PC-3 (cell line): ENCODE measurements at regions not wholly inside any gene's neighbourhood (a gene's known extent, or its start where the extent isn't known, plus 50 kb on each side); places are given as distances from the start of the nearest gene placed in this dataset.
A peak's percentile ranks its signal among the peaks of the same experiment; 100 is the strongest.

ENCODE experiments used
- ATAC-seq: fragments of 200-7000 bp; cut with Tn5 transposase; 2 replicates; pipeline ENCODE4 v1.9.1; 2020; ENCODE audit warnings: mild to moderate bottlenecking, moderate library complexity
- BruUV-seq: library from RNA; stranded (reverse); fragments of 400-500 nt; replicated peaks from 2 replicates; lab custom pipeline; 2021; lab: Mats Ljungman, UMichigan
- CTCF ChIA-PET: fragments of 300-600 bp; sonication (Branson Sonifier 250); formaldehyde crosslinking; loops from one replicate; lab custom pipeline; 2022; ENCODE audit warnings: antibody characterized with exemption; lab: Charles Lee
- POLR2A ChIA-PET: fragments of 300-600 bp; sonication (Branson Sonifier 250); formaldehyde crosslinking; loops from one replicate; lab custom pipeline; 2022; ENCODE audit warnings: antibody characterized with exemption; ENCODE audit not compliant: unreplicated experiment; lab: Charles Lee
- DNase-seq: peaks from one replicate; pipeline ENCODE4 v3.0.0-alpha.2; 2015
- H2AFZ ChIP-seq: fragments of 300-600 bp; sonication (generic); 2 replicates; pipeline ENCODE4 v1.6.0; 2016; ENCODE audit warnings: antibody characterized with exemption, low read length
- H3F3A ChIP-seq: fragments of 300-600 bp; sonication (generic); one replicate; pipeline ENCODE4 v1.6.0; 2017; ENCODE audit warnings: antibody characterized with exemption, low read length, control low read depth, mild to moderate bottlenecking; ENCODE audit not compliant: unreplicated experiment
- H3K27ac ChIP-seq: fragments of 300-600 bp; sonication (generic); 2 replicates; pipeline ENCODE4 v1.5.1; 2016; ENCODE audit warnings: mild to moderate bottlenecking, low read length
- H3K27me3 ChIP-seq: fragments of 300-600 bp; sonication (generic); 2 replicates; pipeline ENCODE4 v1.6.1; 2016; ENCODE audit warnings: low read length, mixed read lengths
- H3K36me3 ChIP-seq: fragments of 300-600 bp; sonication (generic); 2 replicates; pipeline ENCODE4 v1.6.1; 2016; ENCODE audit warnings: low read depth, mixed run types, low read length, mixed read lengths
- H3K4me1 ChIP-seq: fragments of 300-600 bp; sonication (generic); 2 replicates; pipeline ENCODE4 v1.5.1; 2016; ENCODE audit warnings: low read length; ENCODE audit not compliant: insufficient read depth
- H3K4me2 ChIP-seq: fragments of 300-600 bp; sonication (generic); 2 replicates; pipeline ENCODE4 v1.6.0; 2016; ENCODE audit warnings: low read length
- H3K4me3 ChIP-seq: fragments of 300-600 bp; sonication (generic); 2 replicates; pipeline ENCODE4 v1.5.1; 2016; ENCODE audit warnings: mild to moderate bottlenecking, low read length, mixed read lengths
- H3K79me2 ChIP-seq: fragments of 300-600 bp; sonication (generic); 2 replicates; pipeline ENCODE4 v1.6.1; 2017; ENCODE audit warnings: low read length, mixed read lengths
- H3K9ac ChIP-seq: fragments of 300-600 bp; sonication (generic); 2 replicates; pipeline ENCODE4 v1.6.0; 2016; ENCODE audit warnings: mild to moderate bottlenecking, low read length
- H3K9me2 ChIP-seq: fragments of 300-600 bp; sonication (generic); replicated peaks from 2 replicates; pipeline ENCODE4 v1.6.1; 2016; ENCODE audit warnings: mixed run types, low read length, mixed read lengths
- H3K9me3 ChIP-seq: fragments of 300-600 bp; sonication (generic); 2 replicates; pipeline ENCODE4 v1.6.1; 2016; ENCODE audit warnings: low read length, mixed read lengths
- H4K20me1 ChIP-seq: fragments of 300-600 bp; sonication (generic); 2 replicates; pipeline ENCODE4 v1.6.1; 2016; ENCODE audit warnings: low read length, mixed read lengths
- CTCF ChIP-seq: fragments of 300-600 bp; sonication (generic); conservative IDR thresholded peaks from 2 replicates; pipeline ENCODE4 v1.5.1; 2017; ENCODE audit warnings: antibody characterized with exemption, low read depth, mild to moderate bottlenecking, low read length
- EZH2 ChIP-seq: fragments of 300-600 bp; sonication (generic); IDR thresholded peaks from one replicate; pipeline ENCODE4 v1.6.1; 2017; ENCODE audit warnings: antibody characterized with exemption, mild to moderate bottlenecking, low read length; ENCODE audit not compliant: unreplicated experiment
- EZH2phosphoT487 ChIP-seq: fragments of 300-600 bp; sonication (generic); IDR thresholded peaks from 2 replicates; pipeline ENCODE4 v1.6.1; 2018; ENCODE audit warnings: mild to moderate bottlenecking, antibody characterized with exemption, low read length, borderline replicate concordance
- intact Hi-C: fragments of 100-400 bp; cut with micrococcal nuclease; formaldehyde crosslinking; loops from 2 replicates; pipeline ENCODE4 v1.9.0; 2023

- no peaks in the 10 kb centered on the region for H3K36me3 ChIP-seq
- H3K4me3 ChIP-seq: peak overlapping the region; percentile 22; the same call in 1 of the 2 replicates
- no peaks in the 10 kb centered on the region for H3K9me2 ChIP-seq
- no peak overlapping the region for H3K9ac ChIP-seq
- DNase-seq (peak; percentile 56), ATAC-seq (peak; percentile 54)
- H3K4me1 ChIP-seq: peaks cover 19% of the 10 kb centered on the region
- peak overlapping the region; percentile 9; the same call in 1 of the 2 replicates for H3K27ac ChIP-seq
- peak overlapping the region; percentile 71 for H3K4me2 ChIP-seq
- intact Hi-C loops: no loop called here
- H3K79me2 ChIP-seq: no peaks in the 10 kb centered on the region
- no peaks in the 10 kb centered on the region for H3F3A ChIP-seq
- TF ChIP-seq CTCF (no peak), EZH2phosphoT487 (no peak), EZH2 (no peak)
- no peaks in the 10 kb centered on the region for H3K27me3 ChIP-seq
- BruUV-seq: no TSS peak
- H2AFZ ChIP-seq: peak overlapping the region; percentile 32
- no peaks in the 10 kb centered on the region for H3K9me3 ChIP-seq
- CTCF ChIA-PET: no interaction called here
- POLR2A ChIA-PET: no interaction called here
- H4K20me1 ChIP-seq: no peaks in the 10 kb centered on the region
Observed at GRCh38 chr20:51918561-51918960, 116.2 kb upstream of the SALL4 start.

- H3K9ac ChIP-seq: no peak overlapping the region
- H3K79me2 ChIP-seq: no peaks in the 10 kb centered on the region
- CTCF ChIA-PET: interaction anchor here (0.6 kb wide), 1 partner anchor 217 kb away, joined by 6 read pairs; no protein-coding TSS in a partner anchor
- H3K27me3 ChIP-seq: no peaks in the 10 kb centered on the region
- no peaks in the 10 kb centered on the region for H3K36me3 ChIP-seq
- peak overlapping the region; percentile 22; the same call in 1 of the 2 replicates for H3K4me3 ChIP-seq
- no peaks in the 10 kb centered on the region for H3K9me3 ChIP-seq
- H3K9me2 ChIP-seq: no peaks in the 10 kb centered on the region
- H3F3A ChIP-seq: no peaks in the 10 kb centered on the region
- no TSS peak for BruUV-seq
- intact Hi-C loops: no loop called here
- peak; percentile 74 for DNase-seq
- peak overlapping the region; percentile 32 for H2AFZ ChIP-seq
- ATAC-seq: peak; percentile 35
- peaks cover 16% of the 10 kb centered on the region for H3K4me1 ChIP-seq
- TF ChIP-seq EZH2phosphoT487 (no peak), EZH2 (no peak), CTCF (no peak)
- POLR2A ChIA-PET: interaction anchor here (0.5 kb wide), 1 partner anchor 17 kb away, joined by 3 read pairs; no protein-coding TSS in a partner anchor
- peak overlapping the region; percentile 9; the same call in 1 of the 2 replicates for H3K27ac ChIP-seq
- H4K20me1 ChIP-seq: no peaks in the 10 kb centered on the region
- peak overlapping the region; percentile 71 for H3K4me2 ChIP-seq
Observed at GRCh38 chr20:51917886-51918535, 115.7 kb upstream of the SALL4 start.

- CTCF ChIA-PET: no interaction called here
- no peaks in the 10 kb centered on the region for H3K79me2 ChIP-seq
- no peak overlapping the region for H3K4me3 ChIP-seq
- H4K20me1 ChIP-seq: no peaks in the 10 kb centered on the region
- intact Hi-C loops: no loop called here
- no peak overlapping the region for H3K4me2 ChIP-seq
- H3K27me3 ChIP-seq: no peaks in the 10 kb centered on the region
- no TSS peak for BruUV-seq
- no peaks in the 10 kb centered on the region for H3K9me2 ChIP-seq
- no peak for ATAC-seq
- H2AFZ ChIP-seq: no peak overlapping the region
- H3K9ac ChIP-seq: no peak overlapping the region
- H3K4me1 ChIP-seq: peaks cover 22% of the 10 kb centered on the region
- H3K36me3 ChIP-seq: no peaks in the 10 kb centered on the region
- DNase-seq: no peak
- no peak overlapping the region for H3K27ac ChIP-seq
- POLR2A ChIA-PET: interaction anchor here (0.6 kb wide), 1 partner anchor 9 kb away, joined by 14 read pairs; no protein-coding TSS in a partner anchor
- no peaks in the 10 kb centered on the region for H3F3A ChIP-seq
- no peaks in the 10 kb centered on the region for H3K9me3 ChIP-seq
- TF ChIP-seq EZH2phosphoT487: no peak
- TF ChIP-seq CTCF: no peak
- TF ChIP-seq EZH2: no peak
Observed at GRCh38 chr20:51916244-51916643, 113.9 kb upstream of the SALL4 start.
